HG03135 (cell line): ENCODE measurements at regions not wholly inside any gene's neighbourhood (a gene's known extent, or its start where the extent isn't known, plus 50 kb on each side); places are given as distances from the start of the nearest gene placed in this dataset.

Experiments
- ATAC-seq: cut with Tn5 transposase; IDR thresholded peaks from one replicate; pipeline ENCODE4 v1.9.1; 2021; ENCODE audit warnings: mild to moderate bottlenecking, moderate library complexity; ENCODE audit not compliant: unreplicated experiment

DNA sequence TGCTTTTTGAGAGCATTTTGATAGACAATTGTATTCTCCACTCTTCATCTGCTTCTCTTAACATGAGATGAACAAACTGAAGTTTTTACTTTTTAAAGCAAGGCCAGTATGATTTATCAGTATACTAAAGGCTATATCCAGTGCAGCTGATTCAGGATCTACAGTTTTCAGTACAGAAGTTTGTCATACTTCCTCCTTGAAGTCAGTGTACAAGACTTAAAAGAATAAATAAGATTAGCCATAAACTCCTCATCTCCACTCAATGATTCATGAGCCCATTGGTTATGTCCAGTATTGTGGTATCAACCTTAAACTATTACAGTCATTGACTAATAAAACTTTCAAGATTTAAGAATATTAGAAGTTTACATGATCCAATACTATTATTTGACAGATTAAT lies 374.8 kb upstream of the EPHA7 start:
- no peak for ATAC-seq

GRCh38 chr6:93792746-93793145 lies 373.4 kb upstream of the EPHA7 start:
- no peak for ATAC-seq

DNA sequence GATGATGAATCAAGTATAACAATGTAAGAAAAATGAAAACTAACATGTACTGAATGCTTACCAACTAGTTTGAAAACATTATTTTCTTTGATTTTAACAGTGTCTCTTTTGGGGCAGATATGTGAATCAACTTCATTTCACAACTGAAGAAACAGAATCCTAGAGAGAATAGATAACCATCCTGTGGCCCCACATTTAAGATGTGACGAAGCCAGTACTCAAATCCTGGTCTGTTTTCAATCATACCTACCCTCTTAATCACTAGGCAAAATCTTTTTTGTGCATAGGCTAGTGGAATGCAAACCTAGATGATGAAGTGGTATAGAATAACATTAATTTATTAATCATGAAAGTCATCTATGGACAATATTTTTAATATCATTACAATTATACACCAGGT lies 371.6 kb upstream of the EPHA7 start:
- no peak for ATAC-seq

DNA sequence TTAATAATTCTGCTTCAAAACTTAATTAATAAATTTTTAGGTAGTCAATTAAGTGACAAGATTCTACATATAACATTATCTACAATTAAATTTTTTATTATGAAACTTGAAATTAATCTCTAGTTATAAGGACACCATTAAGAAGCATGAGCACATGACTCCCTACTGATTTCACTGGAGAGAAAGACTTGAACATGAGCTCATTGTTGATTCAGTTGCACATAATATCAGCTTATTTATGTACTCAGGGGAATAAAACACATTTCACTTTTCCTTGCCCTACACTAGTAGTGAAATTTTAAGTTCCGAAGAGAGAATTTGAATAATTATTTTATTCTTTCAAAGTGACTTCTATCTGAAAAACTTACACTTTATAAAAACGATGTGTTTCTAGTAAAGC lies 370.2 kb upstream of the EPHA7 start:
- ATAC-seq = no peak

DNA sequence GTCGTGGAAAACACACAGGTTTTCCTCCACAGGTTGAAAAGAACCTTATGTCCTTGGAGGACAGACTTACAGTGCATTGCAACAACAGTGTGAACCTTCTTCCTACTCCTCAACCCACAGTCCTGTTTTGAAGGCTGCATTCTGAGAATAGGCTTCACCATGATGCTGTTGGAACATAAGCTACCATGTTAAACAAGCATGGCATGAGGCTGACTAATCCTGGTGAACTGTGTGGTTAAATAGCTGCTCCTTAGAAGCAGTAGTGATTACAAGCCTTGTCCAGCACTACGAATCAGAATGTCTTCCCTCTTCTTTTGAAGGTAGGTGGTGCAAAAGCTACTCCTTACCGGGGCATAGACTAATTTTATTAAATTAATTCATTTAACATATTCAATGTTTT lies 368.5 kb upstream of the EPHA7 start:
- no peak for ATAC-seq

GRCh38 chr6:93786474-93787330 lies 367.3 kb upstream of the EPHA7 start:
- ATAC-seq = no peak

- ATAC-seq = no peak
These were observed 366.3 kb upstream of the EPHA7 start for GRCh38 chr6:93785694-93786030.

DNA sequence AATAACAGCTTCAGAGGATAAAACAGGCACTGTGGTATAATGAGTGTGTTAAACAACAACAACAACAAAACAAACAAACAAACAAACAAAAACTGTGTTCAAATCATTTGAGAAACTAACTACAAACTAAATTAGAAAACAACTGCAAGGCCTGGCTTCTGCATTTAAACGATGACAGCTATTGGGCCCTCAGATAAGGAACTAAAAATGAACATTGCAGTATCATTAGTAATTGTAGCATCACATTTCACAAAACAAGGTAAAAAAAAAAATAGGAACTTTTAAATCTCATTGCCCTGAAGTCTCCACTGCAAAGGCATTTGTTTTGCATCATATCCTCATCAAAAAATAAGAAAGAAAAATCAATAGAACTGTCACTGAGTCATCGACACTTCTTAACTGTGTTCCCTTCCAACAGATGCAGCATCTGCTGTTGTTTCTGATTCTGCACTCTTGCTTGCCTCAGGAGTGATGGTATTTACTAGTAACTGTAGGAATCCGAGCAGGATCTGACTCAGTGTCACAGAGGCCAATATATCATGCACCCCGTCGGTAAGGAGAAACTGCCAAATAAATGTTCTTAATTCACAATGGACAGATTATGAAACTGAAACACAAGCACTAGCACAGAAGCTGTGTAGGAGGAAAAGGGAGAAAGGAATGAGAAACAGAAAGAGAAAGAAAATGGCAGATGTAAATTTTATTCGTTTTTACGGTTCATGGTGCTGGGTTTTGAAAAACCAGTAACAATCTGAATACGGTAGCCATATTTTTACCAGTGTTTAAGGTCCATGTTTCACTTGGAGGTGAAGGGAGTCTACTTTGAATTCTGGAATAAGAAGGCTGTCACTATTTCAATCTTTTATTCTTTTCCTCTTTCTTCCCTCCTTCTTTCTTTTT lies 365.7 kb upstream of the EPHA7 start:
- ATAC-seq = no peak

- no peak for ATAC-seq
These were observed 359.9 kb upstream of the EPHA7 start for GRCh38 chr6:93779086-93779841.

- no peak for ATAC-seq
These were observed 339.8 kb upstream of the EPHA7 start for GRCh38 chr6:93759190-93759589.

- no peak for ATAC-seq
These were observed 332.6 kb upstream of the EPHA7 start for GRCh38 chr6:93751969-93752368.

- ATAC-seq = no peak
These were observed 330.6 kb upstream of the EPHA7 start for GRCh38 chr6:93749930-93750329.

DNA sequence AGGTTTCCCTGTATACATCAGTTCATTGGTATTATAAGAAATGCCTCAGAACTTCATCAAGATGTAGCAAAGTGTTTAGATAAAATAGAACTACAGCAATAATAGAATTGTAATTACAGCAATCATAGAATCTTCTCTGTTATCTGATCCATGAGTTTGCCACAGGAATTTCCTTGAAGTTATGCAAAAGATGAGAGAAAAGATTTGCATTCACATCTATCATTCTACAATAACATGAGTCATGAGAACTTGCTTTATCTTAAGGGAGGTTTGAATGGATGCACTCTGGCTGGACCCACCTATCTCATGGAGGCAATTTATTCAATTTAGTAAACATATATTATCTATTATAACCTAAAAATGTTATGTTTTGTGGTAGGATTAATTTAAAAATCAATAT lies 329.8 kb upstream of the EPHA7 start:
- ATAC-seq = no peak

- ATAC-seq = no peak
These were observed 327.5 kb upstream of the EPHA7 start for GRCh38 chr6:93746892-93747291.

DNA sequence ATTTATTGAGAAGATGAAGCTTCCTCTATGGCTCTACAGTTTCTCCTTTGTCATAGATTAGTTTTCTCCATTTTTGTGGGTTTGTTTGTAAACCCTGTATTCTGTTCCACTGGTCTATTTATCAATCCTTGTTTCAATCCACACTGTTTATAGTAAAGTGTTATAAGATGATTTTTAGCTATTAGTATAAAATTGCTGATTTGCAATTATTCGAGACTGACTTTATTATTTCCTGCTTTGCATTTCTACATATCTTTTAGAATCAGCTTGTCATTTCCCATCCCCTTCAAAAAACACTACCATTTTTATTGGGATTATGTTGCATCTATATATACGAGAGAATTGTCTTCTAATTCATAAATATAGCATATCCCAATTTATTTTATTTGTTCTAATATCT lies 325.9 kb upstream of the EPHA7 start:
- no peak for ATAC-seq

DNA sequence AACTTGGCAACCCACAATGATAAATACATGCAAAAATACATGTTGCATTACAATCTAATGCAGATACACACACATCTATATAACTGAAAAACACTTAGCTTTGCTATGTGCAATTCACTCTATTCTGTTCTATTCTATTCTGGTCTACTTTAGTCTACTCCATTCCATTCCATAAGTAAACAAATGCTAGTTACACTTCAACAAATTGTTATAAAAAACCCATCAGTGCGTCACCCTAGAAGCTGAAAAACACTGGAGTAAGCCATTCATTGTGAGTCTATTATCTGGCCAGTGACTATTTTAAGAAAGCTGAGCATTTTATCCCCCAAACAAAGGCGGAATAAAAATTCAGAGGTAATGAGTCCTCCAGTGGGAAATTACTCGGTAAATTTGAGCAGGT lies 315.7 kb upstream of the EPHA7 start:
- ATAC-seq = no peak

DNA sequence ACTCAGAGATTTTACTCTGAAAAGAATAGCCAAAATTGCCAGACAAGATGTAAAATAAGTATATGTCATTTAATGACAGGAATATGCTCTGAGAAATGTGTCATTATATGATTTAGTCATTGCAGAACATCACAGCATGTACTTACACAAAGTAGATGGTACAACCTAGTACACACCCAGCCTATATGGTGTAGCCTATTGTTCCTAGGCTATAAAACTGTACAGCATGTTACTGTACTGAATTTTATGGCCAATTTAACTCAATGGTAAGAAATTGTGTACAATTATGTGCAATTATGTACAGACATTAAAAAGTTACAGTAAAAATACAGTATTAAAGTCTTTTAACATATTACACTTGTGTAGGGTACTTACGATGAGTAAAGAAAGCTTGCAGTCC lies 311.9 kb upstream of the EPHA7 start:
- ATAC-seq = no peak

- no peak for ATAC-seq
These were observed 308.8 kb upstream of the EPHA7 start for GRCh38 chr6:93728150-93728549.

DNA sequence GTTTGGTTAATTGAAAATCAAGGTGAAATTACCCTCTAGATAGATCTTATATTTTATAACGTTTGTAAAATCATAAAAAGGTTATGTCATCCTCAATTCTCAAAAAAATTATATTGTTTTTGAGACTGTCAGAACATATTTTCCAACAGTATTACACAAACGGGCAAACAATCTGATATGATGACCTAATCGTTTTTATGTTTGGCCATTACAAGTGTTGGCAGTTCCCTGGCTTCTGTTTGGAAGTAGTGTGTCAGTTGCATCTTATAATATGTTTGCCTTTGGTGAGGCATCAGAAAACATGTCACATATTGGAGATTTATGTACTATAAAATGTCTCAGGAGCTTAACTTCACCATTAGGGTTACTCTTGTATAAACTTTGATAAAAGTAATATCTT lies 308.1 kb upstream of the EPHA7 start:
- ATAC-seq = no peak

GRCh38 chr6:93721386-93722048 lies 302.2 kb upstream of the EPHA7 start:
- no peak for ATAC-seq

- no peak for ATAC-seq
These were observed 294.6 kb upstream of the EPHA7 start for GRCh38 chr6:93713974-93714373.
